Psoas muscle (tissue), 7 donors: ENCODE measurements at regions not wholly inside any gene's neighbourhood (a gene's known extent, or its start where the extent isn't known, plus 50 kb on each side); places are given as distances from the start of the nearest gene placed in this dataset.

Experiments
- ATAC-seq, 4 donors: fragments of 200-7000 bp; cut with Tn5 transposase; one replicate each; pipeline ENCODE4 v1.9.1; 2020; ENCODE audit warnings: moderate library complexity in 3 of 4, mild to moderate bottlenecking in 2 of 4
- DNase-seq, 2 donors: peaks; one replicate each; pipeline ENCODE4 v3.0.0-alpha.2; 2020
- H3K27ac ChIP-seq: fragments of 200-600 bp; one replicate; pipeline ENCODE4 v1.8.0; 2022
- H3K27me3 ChIP-seq, 3 donors: fragments of 200-600 bp in 1 of 3; one replicate each; pipeline versions ENCODE4 v1.6.1 to v1.8.0; 2013 to 2022; ENCODE audit warnings: low read length in 2 of 3, mild to moderate bottlenecking in 2 of 3, moderate library complexity in 1 of 3; ENCODE audit not compliant: insufficient read depth in 3 of 3
- H3K36me3 ChIP-seq, 2 donors: fragments of 200-600 bp in 1 of 2; one replicate each; pipeline versions ENCODE4 v1.6.1 to v1.8.0; 2013 to 2022; ENCODE audit warnings: low read depth in 1 of 2, mild to moderate bottlenecking in 1 of 2, moderate library complexity in 1 of 2; ENCODE audit not compliant: insufficient read depth in 1 of 2
- H3K4me1 ChIP-seq: fragments of 200-600 bp; one replicate; pipeline ENCODE4 v1.8.0; 2022
- H3K4me3 ChIP-seq: fragments of 200-600 bp; one replicate; pipeline ENCODE4 v1.8.0; 2022; ENCODE audit warnings: mild to moderate bottlenecking
- H3K9me3 ChIP-seq: fragments of 200-600 bp; one replicate; pipeline ENCODE4 v1.8.0; 2022
- CTCF ChIP-seq: fragments of 200-600 bp; IDR thresholded peaks from one replicate; pipeline ENCODE4 v1.8.0; 2022; ENCODE audit warnings: antibody characterized with exemption
- WGBS, 3 donors: extraction: QIAGEN DNeasy Blood & Tissue Kit; methylation state at CpG; one replicate each; pipeline versions ENCODE4 v1.1.6 to v1.1.7; 2013; 5-methylcytosine and 5-hydroxymethylcytosine counted together
- intact Hi-C, 2 donors: fragments of 100-400 bp; cut with DNase I; formaldehyde crosslinking; loops; one replicate each; pipeline versions ENCODE4 v1.11.0 to v1.14.2; 2022
- donor health status: healthy with polysubstance abuse.
- donor health status: DM: no; HTN: no; CAD: no; lungs with moderate emphysema.
- donor health status: Bipolar disorder and iron deficiency.
- donor health status: healthy.
- donor health status: DM: yes; HTN: yes; CAD: no.
- donor health status: DM: no; HTN: no; CAD: no.
- donor health status: DM: yes; HTN: yes; CAD: no.

DNA sequence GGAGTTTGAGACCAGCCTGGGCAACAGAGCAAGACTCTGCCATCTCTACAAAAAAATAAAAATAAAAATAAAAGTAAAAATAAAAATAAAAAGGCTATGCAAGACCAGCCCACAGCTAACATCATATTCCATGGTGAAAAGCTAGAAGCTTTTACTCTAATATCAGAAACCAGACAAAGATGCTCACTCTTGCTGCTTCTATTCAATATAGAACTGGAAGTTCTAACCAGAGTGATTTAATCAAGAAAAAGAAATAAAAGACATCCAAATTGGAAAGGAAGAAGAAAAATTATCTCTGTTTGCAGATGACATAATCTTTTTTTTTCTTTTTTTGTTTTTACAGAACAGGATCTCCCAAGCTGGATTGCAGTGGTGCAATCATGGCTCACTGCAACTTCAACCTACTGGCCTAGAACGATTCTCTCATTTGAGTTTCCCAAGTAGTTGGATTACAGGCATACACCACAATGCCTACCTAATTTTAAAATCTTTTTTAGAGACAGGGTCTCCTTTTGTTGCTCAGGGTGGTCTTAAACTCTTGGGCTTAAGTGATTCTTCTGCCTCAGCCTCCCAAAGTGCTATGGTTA lies 100.7 kb upstream of the JAG1 start:
- Histone ChIP-seq H3K9me3 (no peaks in the 10 kb centered on the region), H3K4me3 (no peak overlapping the region), H3K27ac (no peak overlapping the region), H3K36me3 (no peaks in the 10 kb centered on the region), H3K4me1 (no peaks in the 10 kb centered on the region), H3K27me3 (no peaks in the 10 kb centered on the region)
- intact Hi-C loops, result loop anchor here in 1 of 2 donors (5.0 kb wide), 1 partner anchor 1562 kb away; no protein-coding TSS in a partner anchor
- DNase-seq, result no peak
- no peak for ATAC-seq
- WGBS, 3 donors, result 35 to 91% (median 82%) methylated on average over 1 of the region's 1 CpG
- TF ChIP-seq CTCF, result no peak

- H3K27ac ChIP-seq, result no peak overlapping the region
- no peak for ATAC-seq
- intact Hi-C loops, result no loop called here
- no peak for TF ChIP-seq CTCF
- H3K4me3 ChIP-seq, result no peak overlapping the region
- H3K9me3 ChIP-seq, result no peaks in the 10 kb centered on the region
- no peaks in the 10 kb centered on the region for H3K4me1 ChIP-seq
- H3K36me3 ChIP-seq, result no peaks in the 10 kb centered on the region
- no peaks in the 10 kb centered on the region for H3K27me3 ChIP-seq
- 79 to 86% (median 86%) methylated on average over 6 of the region's 6 CpGs for WGBS, 3 donors
- DNase-seq, result no peak
These were observed 103.9 kb upstream of the JAG1 start for GRCh38 chr20:10777710-10778109.

DNA sequence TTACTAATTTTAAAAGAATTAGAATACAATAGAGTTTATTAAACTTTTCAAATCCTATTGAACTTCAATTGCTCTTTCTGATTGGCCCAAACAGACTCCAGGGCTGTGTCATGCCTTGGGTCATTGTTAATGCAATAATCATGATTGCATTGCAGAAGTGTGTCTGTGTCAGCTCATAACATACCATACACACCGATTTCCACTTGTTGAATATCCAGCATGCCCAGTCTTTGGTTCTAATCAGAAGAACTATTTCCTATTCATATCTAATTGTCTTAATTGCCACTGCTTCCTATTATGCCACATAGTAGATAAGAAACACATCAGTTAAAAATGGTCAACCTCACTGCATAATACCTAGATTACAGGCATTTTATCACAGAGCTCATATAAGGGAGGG lies 106.1 kb upstream of the JAG1 start:
- no peak for DNase-seq
- TF ChIP-seq CTCF, result no peak
- ATAC-seq, result no peak
- H3K27ac ChIP-seq, result no peak overlapping the region
- H3K27me3 ChIP-seq, result no peaks in the 10 kb centered on the region
- H3K36me3 ChIP-seq, result no peaks in the 10 kb centered on the region
- H3K4me1 ChIP-seq, result peaks cover 6% of the 10 kb centered on the region
- no peak overlapping the region for H3K4me3 ChIP-seq
- WGBS, 3 donors, result 57 to 76% (median 65%) methylated on average over 1 of the region's 1 CpG
- intact Hi-C loops, result no loop called here
- no peaks in the 10 kb centered on the region for H3K9me3 ChIP-seq

GRCh38 chr20:10780901-10781300 lies 107.1 kb upstream of the JAG1 start:
- Histone ChIP-seq H3K27ac (no peak overlapping the region), H3K9me3 (no peaks in the 10 kb centered on the region), H3K36me3 (no peaks in the 10 kb centered on the region), H3K4me1 (peaks cover 6% of the 10 kb centered on the region), H3K4me3 (no peak overlapping the region), H3K27me3 (no peaks in the 10 kb centered on the region)
- DNase-seq (no peak), ATAC-seq (no peak)
- 80 to 82% (median 82%) methylated on average over 9 of the region's 9 CpGs for WGBS, 3 donors
- TF ChIP-seq CTCF, result no peak
- intact Hi-C loops, result no loop called here

DNA sequence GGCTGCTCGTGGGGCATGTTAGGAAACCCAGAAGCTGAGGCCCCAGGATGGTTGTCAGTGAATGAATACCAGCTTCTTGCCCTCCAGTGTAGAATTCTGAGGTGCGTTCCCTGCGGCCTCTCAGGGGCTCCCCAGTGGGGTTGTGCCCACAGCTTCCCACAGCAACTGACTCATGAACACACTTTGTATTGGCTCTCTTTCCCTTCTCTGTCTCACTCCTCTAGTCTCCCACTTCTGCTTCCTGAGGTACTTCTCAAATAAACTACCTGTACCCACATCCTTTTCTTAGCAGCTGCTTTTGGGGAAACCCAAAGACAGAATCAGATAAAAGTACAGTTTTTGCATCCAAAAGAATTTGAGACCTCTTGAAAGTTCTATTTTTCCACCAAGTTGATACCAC lies 107.7 kb upstream of the JAG1 start:
- DNase-seq (no peak), ATAC-seq (no peak)
- H3K4me1 ChIP-seq, result peaks cover 6% of the 10 kb centered on the region
- H3K27me3 ChIP-seq, result no peaks in the 10 kb centered on the region
- no peak overlapping the region for H3K4me3 ChIP-seq
- TF ChIP-seq CTCF, result no peak
- no peak overlapping the region for H3K27ac ChIP-seq
- H3K36me3 ChIP-seq, result no peaks in the 10 kb centered on the region
- H3K9me3 ChIP-seq, result no peaks in the 10 kb centered on the region
- intact Hi-C loops, result no loop called here
- WGBS, 3 donors, result 88 to 95% (median 94%) methylated on average over 3 of the region's 3 CpGs
